ENCODE measurements at regions not wholly inside any gene's neighbourhood (a gene's known extent, or its start where the extent isn't known, plus 50 kb on each side); places are given as distances from the start of the nearest gene placed in this dataset.

DNA sequence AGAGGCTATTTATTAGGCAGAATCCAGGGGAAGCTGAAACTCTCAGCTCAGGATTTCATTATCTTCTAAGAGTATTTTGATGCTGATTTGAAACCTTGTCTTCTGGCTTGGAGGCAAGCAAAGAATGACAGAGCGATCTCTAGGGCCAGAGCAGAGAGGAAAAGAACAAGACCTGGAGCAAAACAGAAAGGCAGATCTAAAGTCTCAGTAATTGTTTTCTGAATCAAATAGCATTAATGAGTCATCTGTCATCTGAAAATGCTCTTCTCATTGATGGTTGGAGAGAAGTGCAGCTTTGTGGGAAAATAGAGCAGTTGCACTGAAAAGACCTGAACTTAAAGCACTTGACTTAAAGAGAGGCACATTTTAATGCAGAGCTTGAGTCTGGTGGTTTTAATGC lies 385.9 kb downstream of the RAP2B start:
- TF ChIP-seq, protein P1, sequence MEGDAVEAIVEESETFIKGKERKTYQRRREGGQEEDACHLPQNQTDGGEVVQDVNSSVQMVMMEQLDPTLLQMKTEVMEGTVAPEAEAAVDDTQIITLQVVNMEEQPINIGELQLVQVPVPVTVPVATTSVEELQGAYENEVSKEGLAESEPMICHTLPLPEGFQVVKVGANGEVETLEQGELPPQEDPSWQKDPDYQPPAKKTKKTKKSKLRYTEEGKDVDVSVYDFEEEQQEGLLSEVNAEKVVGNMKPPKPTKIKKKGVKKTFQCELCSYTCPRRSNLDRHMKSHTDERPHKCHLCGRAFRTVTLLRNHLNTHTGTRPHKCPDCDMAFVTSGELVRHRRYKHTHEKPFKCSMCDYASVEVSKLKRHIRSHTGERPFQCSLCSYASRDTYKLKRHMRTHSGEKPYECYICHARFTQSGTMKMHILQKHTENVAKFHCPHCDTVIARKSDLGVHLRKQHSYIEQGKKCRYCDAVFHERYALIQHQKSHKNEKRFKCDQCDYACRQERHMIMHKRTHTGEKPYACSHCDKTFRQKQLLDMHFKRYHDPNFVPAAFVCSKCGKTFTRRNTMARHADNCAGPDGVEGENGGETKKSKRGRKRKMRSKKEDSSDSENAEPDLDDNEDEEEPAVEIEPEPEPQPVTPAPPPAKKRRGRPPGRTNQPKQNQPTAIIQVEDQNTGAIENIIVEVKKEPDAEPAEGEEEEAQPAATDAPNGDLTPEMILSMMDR (IDR thresholded peaks at IDR 0.05) = no peak
- TF ChIP-seq EZH2 (IDR thresholded peaks at IDR 0.05) = no peak
- no peak for TF ChIP-seq EZH2phosphoT487 (IDR thresholded peaks at IDR 0.05)
